Activated effector memory CD4-positive, alpha-beta T cell treated with anti-CD3 and anti-CD28 coated beads, Interleukin-2, amount 50 U/mL, for 16 hours (primary cell): ENCODE measurements at regions not wholly inside any gene's neighbourhood (a gene's known extent, or its start where the extent isn't known, plus 50 kb on each side); places are given as distances from the start of the nearest gene placed in this dataset.

ENCODE experiments used
- DNase-seq: peaks from one replicate; pipeline ENCODE4 v3.0.0-alpha.2; 2020

DNA sequence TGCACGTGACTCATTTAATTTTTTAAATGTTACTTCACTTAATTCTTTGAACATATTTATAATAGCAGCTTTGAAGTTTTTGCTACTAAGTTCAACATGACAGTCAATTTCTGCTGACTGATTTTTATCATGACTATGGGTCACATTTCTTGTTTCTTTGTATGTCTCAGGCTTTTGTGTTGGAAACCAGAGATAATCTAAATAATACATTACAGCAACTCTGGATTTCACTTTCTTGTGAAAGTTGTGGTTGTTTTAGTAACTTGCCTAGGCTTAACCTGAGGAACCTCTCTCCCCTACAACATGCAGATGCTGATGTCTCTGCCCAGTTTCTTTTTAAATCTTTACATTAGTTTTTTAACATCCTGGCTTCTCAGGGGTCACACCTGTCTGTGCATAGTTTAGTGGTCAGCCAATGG is 180.8 kb downstream of the CCDC71L start:
- no peak for DNase-seq

DNA sequence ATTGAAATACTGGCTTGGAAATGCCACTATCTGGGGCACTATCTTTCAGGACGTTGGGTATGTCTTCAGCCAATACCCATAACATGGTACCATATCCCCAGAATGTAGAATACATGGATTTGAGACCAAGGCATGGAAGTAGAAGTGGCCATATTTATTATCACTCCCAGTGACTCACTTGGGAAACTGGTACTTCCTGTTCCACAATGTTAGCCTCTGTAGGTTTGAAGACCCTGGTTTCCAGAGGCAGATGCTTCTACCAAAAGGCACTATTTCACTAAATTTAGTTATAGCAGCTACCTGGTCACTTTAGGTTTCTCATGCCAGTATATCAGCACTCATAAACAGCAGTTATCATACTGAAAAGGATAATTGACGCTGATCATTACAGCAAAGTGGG is 184.2 kb downstream of the CCDC71L start:
- DNase-seq = no peak

DNA sequence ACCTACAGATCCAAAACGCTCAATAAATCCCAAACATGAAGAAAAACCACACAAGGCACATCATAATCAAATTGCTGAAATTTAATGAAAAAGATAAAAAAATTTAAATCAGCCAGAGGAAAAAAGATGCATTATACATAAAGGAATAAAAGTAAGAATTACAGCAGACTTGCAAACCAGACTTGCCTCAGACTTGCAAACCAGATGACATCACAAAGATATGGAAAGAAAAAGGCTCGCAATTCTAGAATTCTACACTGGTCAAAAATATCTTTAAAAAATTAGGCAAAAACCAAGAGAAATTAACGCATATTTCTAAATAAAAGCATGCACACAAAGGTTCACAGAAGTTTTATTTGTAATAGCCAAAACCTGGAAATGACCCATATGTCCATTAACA is 188.0 kb upstream of the NAMPT start:
- DNase-seq = no peak

DNA sequence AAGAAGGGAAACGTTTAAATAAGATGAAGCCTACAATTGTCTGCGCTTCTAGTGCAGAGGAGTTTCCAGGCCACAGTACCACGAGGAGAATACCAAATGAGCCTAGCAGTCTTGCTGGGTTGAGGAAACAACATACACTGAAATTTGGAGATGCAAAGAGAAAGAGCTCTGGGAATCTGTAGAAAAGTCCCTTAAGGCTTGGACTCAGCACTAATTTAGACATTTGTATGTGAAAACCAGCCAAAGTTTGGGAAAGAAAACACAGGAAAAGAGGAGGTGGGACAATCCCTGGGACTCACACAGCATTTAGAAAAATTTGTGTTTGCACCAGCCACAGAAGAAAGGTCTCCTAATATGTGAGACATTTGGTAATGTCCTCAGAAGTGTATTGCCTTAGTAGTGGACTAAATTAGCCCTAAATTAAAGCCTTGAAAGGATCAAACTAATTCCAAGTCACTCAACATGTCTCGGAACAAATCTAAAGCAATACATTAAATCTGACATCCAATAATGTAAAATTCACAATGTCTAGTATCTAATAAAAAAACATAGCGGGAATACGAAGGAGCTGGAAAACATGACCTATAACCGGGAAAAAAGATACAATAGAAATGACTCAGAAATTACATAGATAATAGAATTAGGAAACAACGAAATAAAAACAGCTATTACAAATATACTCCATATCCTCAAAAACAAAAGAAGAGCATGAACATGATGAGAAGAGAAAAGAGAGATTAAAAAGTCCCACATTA is 187.1 kb upstream of the NAMPT start:
- DNase-seq = no peak

DNA sequence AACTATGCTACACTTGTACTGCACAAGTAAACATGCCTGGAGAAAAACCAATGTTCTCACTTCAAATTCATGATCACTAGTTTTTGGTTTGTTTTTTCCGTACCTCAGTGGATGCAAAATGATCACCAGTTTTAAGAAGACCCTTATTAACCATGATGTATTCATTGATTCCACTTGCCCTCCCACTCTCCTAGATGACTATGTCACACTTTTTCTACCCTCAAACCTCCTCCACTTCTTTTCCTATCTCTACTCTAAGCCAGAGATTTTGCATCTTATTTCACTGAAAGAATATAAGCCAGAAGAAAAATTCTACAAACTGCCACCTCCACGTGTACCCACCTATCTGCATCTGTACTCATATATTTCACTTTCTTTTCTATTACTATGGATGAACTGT is 186.2 kb upstream of the NAMPT start:
- no peak for DNase-seq

- DNase-seq = no peak
Measured at GRCh38 chr7:106466867-106467266, 182.1 kb upstream of the NAMPT start.

GRCh38 chr7:106465704-106466468 is 181.1 kb upstream of the NAMPT start:
- no peak for DNase-seq

- DNase-seq = no peak
Measured at GRCh38 chr7:106464651-106465050, 179.9 kb upstream of the NAMPT start.

- no peak for DNase-seq
Measured at GRCh38 chr7:106463851-106464611, 179.2 kb upstream of the NAMPT start.

DNA sequence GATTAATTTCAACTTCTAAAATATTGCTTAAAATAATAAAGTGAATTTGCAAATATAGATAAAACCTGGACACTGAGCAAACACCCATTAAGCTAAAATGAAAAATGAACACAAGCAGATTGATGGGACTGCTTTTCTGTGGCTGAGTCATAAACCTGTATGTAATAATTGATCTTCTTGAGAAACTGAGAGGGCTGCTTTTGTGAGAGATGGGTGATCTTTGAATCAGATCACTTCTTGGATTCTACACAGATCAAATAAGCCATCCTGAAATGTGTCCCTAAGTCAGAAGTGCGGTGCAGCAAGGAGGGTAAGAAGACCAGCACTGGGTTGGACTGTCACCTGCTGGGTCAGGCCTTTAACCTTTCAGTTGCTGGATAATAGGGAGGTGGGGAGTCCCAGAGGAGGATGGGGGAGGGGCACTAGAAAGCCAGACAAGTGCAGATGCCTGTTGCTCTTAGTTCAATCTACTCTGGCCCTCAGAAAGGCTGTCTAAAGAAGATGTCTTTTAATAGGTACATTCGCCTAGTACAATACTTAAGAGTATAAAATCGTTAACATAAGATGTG is 178.2 kb upstream of the NAMPT start:
- DNase-seq = no peak

- DNase-seq = no peak
Measured at GRCh38 chr7:106462365-106462859, 177.6 kb upstream of the NAMPT start.

- no peak for DNase-seq
Measured at GRCh38 chr7:106460792-106461254, 176.0 kb upstream of the NAMPT start.

- no peak for DNase-seq
Measured at GRCh38 chr7:106459397-106460072, 174.8 kb upstream of the NAMPT start.

DNA sequence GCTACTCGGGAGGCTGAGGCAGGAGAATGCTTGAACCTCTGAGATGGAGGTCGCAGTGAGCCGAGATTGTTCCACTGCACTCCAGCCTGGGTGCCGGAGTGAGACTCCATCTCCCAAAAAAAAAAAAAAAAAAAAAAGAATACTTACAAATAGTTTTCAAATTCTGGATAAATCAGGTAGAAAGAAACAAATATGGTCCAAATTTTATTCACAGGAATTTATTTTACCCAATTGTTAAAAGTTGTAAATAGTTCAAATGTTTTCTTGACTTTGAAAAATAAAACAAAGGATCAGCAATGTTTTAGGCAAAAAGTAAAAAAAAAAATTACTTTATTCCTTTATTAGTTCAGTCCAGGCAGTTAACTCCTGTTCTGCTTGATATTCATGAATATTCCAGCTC is 172.9 kb upstream of the NAMPT start:
- no peak for DNase-seq

- DNase-seq = no peak
Measured at GRCh38 chr7:106456329-106456728, 171.5 kb upstream of the NAMPT start.

- no peak for DNase-seq
Measured at GRCh38 chr7:106452031-106452851, 167.5 kb upstream of the NAMPT start.

GRCh38 chr7:106451171-106451570 is 166.4 kb upstream of the NAMPT start:
- DNase-seq = no peak

DNA sequence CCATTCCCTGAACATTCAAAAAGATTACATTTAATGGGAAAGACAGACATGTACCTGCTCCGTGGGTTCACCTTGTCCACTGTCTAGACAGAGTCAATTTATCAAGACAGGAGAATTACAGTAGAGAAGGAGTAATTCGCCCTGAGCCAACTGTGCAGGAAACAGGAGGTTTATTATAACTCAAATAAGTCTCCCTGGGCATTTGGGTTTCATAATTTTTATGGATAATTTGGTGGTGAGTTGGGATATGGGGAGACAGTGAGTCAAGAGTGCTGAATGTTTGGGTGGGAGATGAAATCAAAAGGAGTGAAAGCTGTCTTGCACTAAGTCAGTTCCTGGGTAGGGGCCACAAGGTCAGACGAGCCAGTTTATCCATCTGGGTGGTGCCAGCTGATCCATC is 165.9 kb upstream of the NAMPT start:
- DNase-seq = no peak

GRCh38 chr7:106448992-106449859 is 164.4 kb upstream of the NAMPT start:
- DNase-seq = no peak

GRCh38 chr7:106448346-106448991 is 163.7 kb upstream of the NAMPT start:
- no peak for DNase-seq
